22Rv1 (cell line): ENCODE measurements at regions not wholly inside any gene's neighbourhood (a gene's known extent, or its start where the extent isn't known, plus 50 kb on each side); places are given as distances from the start of the nearest gene placed in this dataset.

Experiments
- ZFX ChIP-seq: fragments of 450-650 bp; IDR thresholded peaks from 2 replicates; pipeline ENCODE4 v1.6.1; 2017; ENCODE audit warnings: antibody characterized with exemption, borderline replicate concordance
- TF ChIP-seq, protein P1 (sequence below): fragments of 450-650 bp; IDR thresholded peaks from 2 replicates; pipeline ENCODE4 v1.5.1; 2017; ENCODE audit warnings: mild to moderate bottlenecking

GRCh38 chr15:70320077-70320476, 222.4 kb upstream of the TLE3 start:
- TF ChIP-seq, protein P1, sequence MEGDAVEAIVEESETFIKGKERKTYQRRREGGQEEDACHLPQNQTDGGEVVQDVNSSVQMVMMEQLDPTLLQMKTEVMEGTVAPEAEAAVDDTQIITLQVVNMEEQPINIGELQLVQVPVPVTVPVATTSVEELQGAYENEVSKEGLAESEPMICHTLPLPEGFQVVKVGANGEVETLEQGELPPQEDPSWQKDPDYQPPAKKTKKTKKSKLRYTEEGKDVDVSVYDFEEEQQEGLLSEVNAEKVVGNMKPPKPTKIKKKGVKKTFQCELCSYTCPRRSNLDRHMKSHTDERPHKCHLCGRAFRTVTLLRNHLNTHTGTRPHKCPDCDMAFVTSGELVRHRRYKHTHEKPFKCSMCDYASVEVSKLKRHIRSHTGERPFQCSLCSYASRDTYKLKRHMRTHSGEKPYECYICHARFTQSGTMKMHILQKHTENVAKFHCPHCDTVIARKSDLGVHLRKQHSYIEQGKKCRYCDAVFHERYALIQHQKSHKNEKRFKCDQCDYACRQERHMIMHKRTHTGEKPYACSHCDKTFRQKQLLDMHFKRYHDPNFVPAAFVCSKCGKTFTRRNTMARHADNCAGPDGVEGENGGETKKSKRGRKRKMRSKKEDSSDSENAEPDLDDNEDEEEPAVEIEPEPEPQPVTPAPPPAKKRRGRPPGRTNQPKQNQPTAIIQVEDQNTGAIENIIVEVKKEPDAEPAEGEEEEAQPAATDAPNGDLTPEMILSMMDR = no peak
- no peak for TF ChIP-seq ZFX
